HG02763 (cell line): ENCODE measurements at regions not wholly inside any gene's neighbourhood (a gene's known extent, or its start where the extent isn't known, plus 50 kb on each side); places are given as distances from the start of the nearest gene placed in this dataset.
"Not testable (repeated sequence)": the region's sequence is repeated elsewhere in the genome, so short reads cannot be mapped to it uniquely, and the experiment has no call there.

Experiments used
- ATAC-seq: cut with Tn5 transposase; IDR thresholded peaks from one replicate; pipeline ENCODE4 v1.9.1; 2021; ENCODE audit warnings: mild to moderate bottlenecking, moderate library complexity; ENCODE audit not compliant: unreplicated experiment

- ATAC-seq: no peak
Measured at GRCh38 chr20:22942742-22943141, 92.4 kb upstream of the SSTR4 start.

- ATAC-seq: no peak
Measured at GRCh38 chr20:22944062-22944461, 91.0 kb upstream of the SSTR4 start.

- no peak for ATAC-seq
Measured at GRCh38 chr20:22944936-22945335, 90.2 kb upstream of the SSTR4 start.

DNA sequence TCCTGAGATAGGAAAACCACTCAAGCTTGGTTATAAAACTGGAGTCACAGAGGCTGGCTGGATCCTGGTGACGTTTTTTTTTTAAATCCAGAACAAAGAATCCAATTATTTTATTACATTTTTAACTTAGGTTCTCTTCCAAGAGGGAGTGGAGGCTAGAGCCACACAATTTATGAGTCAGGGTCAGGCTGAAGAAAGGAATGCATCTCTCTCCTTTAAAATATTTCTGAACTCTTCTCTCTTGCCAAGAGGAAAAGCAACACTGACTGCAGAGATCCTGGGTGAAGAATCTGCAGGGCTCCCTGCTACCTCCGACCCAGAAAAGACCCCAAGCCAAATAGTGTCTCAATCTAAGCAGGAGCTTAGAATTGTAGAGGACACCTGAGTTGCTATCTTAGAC, 88.5 kb upstream of the SSTR4 start:
- ATAC-seq: no peak

GRCh38 chr20:22949331-22950109, 85.6 kb upstream of the SSTR4 start:
- ATAC-seq: no peak

DNA sequence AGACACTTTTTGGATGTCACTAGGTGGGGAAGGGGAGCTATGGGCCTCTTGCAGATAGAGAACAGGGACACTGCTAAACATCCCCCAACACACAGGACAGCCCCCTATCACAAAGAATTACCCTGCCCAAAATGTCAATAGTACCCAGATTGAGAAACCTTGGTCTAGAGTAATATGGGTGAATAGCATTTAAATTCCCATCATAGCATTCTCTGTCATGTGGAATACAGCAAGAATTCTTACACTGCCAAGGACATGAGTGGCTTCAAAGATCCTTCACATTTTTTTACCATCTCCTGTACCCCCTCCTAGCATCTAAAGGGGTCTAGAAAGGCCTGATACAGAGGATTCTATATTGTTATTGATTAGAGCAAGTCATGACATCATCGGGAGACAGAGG, 83.1 kb upstream of the SSTR4 start:
- no peak for ATAC-seq

DNA sequence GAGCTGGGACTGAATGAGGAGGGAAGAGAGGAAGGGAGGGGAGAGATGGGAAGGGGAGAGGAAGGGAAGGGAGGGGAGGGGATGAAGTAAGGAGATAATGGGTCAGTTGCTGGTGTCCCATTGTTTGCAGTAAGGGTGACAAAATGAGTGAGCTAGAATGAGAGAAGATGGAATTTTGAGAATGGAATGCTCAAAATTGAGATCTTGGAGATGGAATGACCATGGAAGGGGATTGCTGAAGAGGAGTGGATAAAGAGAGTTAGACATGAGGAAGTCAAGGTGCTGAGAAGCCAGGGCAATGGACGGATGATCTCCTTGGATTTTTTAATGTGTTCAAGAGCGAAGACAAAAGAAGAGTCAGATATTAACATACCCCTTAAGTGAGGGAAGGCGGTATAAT, 80.5 kb upstream of the SSTR4 start:
- ATAC-seq: no peak

- no peak for ATAC-seq
Measured at GRCh38 chr20:22958390-22958789, 76.7 kb upstream of the SSTR4 start.

- no peak for ATAC-seq
Measured at GRCh38 chr20:22962567-22963439, 72.3 kb upstream of the SSTR4 start.

DNA sequence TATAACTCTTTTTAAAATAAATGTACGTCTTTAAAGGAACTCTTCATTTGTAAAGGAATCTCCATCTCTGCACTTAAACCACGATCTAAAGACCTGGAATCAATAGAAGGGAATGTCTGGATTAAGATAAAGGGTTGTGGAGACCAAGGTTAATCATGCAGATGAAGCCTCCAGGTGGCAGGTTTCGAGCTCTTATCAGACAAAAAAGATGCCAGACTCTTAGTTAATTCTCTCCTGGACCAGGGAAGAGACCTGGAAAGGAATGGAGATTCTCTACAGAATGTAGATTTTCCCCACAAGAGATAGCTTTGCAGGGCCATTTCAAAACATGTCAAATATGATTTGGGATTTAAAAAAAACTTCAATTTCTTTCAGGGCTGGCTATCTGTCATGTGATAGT, 71.5 kb upstream of the SSTR4 start:
- ATAC-seq: no peak

DNA sequence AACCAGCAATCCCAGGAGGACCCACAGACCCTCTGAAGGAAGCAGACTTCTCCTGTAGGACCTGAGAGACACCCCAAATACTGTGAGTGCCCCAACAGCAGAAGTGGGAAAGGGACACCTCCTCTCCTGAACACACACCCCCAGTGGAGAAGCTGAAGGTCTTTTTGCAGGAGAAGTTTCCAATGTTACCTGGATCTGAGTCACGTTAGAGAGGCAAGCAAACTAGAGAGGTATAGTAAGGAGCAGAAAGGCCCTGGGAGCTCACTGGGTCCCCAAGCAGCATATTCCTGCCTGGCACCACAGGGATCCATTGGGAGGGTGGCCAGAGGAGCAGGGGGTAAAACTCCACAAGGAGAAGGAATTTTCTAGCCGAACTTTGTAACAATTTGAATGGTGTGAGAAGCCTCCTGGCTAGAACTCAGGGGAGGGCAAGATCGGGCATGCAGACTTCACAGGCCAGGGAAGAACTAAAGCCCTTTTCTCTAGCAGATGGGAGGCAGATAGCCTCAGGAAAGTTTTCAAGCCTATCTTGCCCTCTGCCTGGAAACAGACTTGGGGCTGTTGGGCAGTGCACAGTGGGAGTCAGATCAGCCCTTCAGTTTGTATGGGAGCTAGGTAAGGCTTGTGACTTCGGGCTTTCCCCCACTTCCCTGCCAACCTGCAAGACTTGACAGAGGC, 68.2 kb upstream of the SSTR4 start:
- ATAC-seq: no peak

GRCh38 chr20:22967706-22968105, 67.4 kb upstream of the SSTR4 start:
- ATAC-seq: not testable (repeated sequence)

- ATAC-seq: not testable (repeated sequence)
Measured at GRCh38 chr20:22969031-22969430, 66.1 kb upstream of the SSTR4 start.

- ATAC-seq: not testable (repeated sequence)
Measured at GRCh38 chr20:22971077-22971476, 64.0 kb upstream of the SSTR4 start.

GRCh38 chr20:22974354-22974753, 60.8 kb upstream of the SSTR4 start:
- ATAC-seq: no peak

DNA sequence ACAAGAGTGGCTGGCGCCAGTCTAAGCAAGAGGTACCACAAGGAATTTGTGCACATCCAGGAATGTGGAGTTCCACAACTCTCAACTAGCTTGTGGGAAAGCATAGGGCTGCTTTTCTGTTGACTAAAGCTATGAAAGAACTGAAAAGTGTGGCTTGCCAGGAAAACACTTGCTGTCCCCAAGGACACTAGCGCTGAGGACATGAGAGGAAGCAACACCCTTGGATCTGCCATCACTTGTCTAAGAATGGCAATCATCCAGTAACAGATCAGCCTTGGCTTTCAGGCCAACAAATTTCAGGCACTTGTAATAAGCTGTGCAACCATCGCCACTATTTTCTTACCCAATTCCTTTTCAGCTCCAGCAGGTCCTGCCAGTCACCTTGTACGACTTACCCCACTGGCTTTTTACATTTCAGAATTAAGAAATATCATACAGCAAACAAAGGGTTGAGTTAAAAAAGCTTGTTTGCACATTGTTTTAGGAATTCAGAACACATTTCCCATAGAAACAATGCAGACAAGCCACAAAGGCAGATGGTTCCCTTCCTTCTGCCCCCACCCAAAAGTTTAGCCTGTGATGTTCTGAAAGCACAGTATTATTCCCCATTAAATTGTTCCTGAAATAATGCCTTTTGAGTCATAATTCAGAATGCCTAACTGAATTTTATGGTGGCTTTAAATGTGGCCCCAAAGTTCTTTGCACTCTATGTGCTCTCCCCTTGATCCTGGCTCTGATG, 57.9 kb upstream of the SSTR4 start:
- ATAC-seq: no peak

- no peak for ATAC-seq
Measured at GRCh38 chr20:22984008-22984407, 51.1 kb upstream of the SSTR4 start.

- ATAC-seq: no peak
Measured at GRCh38 chr20:22984606-22985005, 50.5 kb upstream of the SSTR4 start.

DNA sequence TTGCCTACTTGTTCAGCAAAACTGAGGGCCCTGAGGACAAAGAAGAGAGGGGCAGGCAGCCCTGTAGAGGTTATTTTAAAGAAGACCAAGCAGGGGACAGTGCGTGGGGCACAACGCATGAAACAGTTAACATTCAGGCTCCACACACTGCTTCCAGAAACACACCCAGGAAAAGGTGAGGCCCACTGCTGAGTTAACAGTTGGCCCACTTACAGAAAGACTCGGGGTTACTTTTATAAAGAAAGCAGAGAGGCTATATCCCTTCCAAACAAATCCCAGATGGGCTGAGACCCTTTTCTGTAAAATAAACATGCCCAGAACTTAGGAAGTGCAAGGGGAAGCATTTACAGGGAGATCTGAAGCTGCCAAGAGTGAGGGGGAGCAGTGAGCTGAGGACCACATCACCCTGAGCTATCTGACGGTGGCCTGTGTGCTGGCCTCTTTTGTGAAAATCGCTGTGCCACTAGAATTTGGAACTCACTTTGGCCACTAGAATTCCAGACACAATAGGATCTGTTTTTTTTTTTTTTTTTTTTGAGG, 49.8 kb upstream of the SSTR4 start:
- no peak for ATAC-seq
